Neural progenitor cell (in vitro differentiated cells): ENCODE measurements at regions not wholly inside any gene's neighbourhood (a gene's known extent, or its start where the extent isn't known, plus 50 kb on each side); places are given as distances from the start of the nearest gene placed in this dataset.
A peak's percentile ranks its signal among the peaks of the same experiment; 100 is the strongest.
"Not testable (repeated sequence)": the region's sequence is repeated elsewhere in the genome, so short reads cannot be mapped to it uniquely, and the experiment has no call there.

Experiments used
- DNase-seq: peaks from one replicate; pipeline ENCODE4 v3.0.0-alpha.2; 2016; ENCODE audit warnings: low spot score
- H2AFZ ChIP-seq: fragments of 200-600 bp; sonication (generic); replicated peaks from 2 replicates; pipeline ENCODE4 v1.6.1; 2016; ENCODE audit warnings: antibody characterized with exemption
- H3F3A ChIP-seq: fragments of 200-600 bp; sonication (generic); 2 replicates; pipeline ENCODE4 v1.6.1; 2016; ENCODE audit warnings: antibody characterized with exemption, low read depth
- H3K27ac ChIP-seq: fragments of 200-600 bp; sonication (generic); 2 replicates; pipeline ENCODE4 v1.5.1; 2016; ENCODE audit warnings: mild to moderate bottlenecking
- H3K27me3 ChIP-seq: fragments of 200-600 bp; sonication (generic); 2 replicates; pipeline ENCODE4 v1.6.1; 2016; ENCODE audit warnings: mild to moderate bottlenecking, moderate library complexity
- H3K36me3 ChIP-seq: fragments of 200-600 bp; sonication (generic); 2 replicates; pipeline ENCODE4 v1.5.1; 2016
- H3K4me1 ChIP-seq: fragments of 200-600 bp; sonication (generic); 2 replicates; pipeline ENCODE4 v1.6.1; 2016; ENCODE audit warnings: mixed run types
- H3K4me2 ChIP-seq: fragments of 200-600 bp; sonication (generic); 2 replicates; pipeline ENCODE4 v1.6.1; 2016
- H3K4me3 ChIP-seq: fragments of 200-600 bp; sonication (generic); 2 replicates; pipeline ENCODE4 v1.5.1; 2016
- H3K79me2 ChIP-seq: fragments of 200-600 bp; sonication (generic); 2 replicates; pipeline ENCODE4 v1.6.1; 2016; ENCODE audit warnings: low read depth
- H3K9ac ChIP-seq: fragments of 200-600 bp; sonication (generic); 2 replicates; pipeline ENCODE4 v1.6.1; 2016
- H3K9me3 ChIP-seq: fragments of 200-600 bp; sonication (generic); 2 replicates; pipeline ENCODE4 v1.5.1; 2016; ENCODE audit warnings: low read depth
- H4K20me1 ChIP-seq: fragments of 200-600 bp; sonication (generic); 2 replicates; pipeline ENCODE4 v1.6.1; 2016; ENCODE audit warnings: low read depth
- H3K27ac Mint-ChIP-seq: 3 replicates; pipeline ENCODE4 v1.8.0; 2021; ENCODE audit warnings: mixed read lengths
- H3K27me3 Mint-ChIP-seq: 2 replicates; pipeline ENCODE4 v1.8.0; 2022; ENCODE audit warnings: low read depth, mild to moderate bottlenecking, inconsistent platforms, moderate library complexity, mixed read lengths; ENCODE audit not compliant: insufficient read depth
- H3K36me3 Mint-ChIP-seq: 3 replicates; pipeline ENCODE4 v1.8.0; 2021; ENCODE audit warnings: mixed read lengths
- H3K4me1 Mint-ChIP-seq: 3 replicates; pipeline ENCODE4 v1.8.0; 2021; ENCODE audit warnings: mixed read lengths
- H3K4me3 Mint-ChIP-seq: 3 replicates; pipeline ENCODE4 v1.8.0; 2021; ENCODE audit warnings: mild to moderate bottlenecking, moderate library complexity, mixed read lengths
- H3K9me3 Mint-ChIP-seq: 3 replicates; pipeline ENCODE4 v1.8.0; 2020; ENCODE audit warnings: mixed read lengths
- EZH2 ChIP-seq: fragments of 200-600 bp; sonication (generic); IDR thresholded peaks from 2 replicates; pipeline ENCODE4 v1.6.1; 2017; ENCODE audit warnings: antibody characterized with exemption, mild to moderate bottlenecking, moderate library complexity
- EZH2phosphoT487 ChIP-seq: fragments of 200-600 bp; sonication (generic); IDR thresholded peaks from 2 replicates; pipeline ENCODE4 v1.6.1; 2017; ENCODE audit warnings: antibody characterized with exemption
- TF ChIP-seq, protein P1 (sequence below): fragments of 200-600 bp; sonication (generic); IDR thresholded peaks from 2 replicates; pipeline ENCODE4 v1.5.1; 2017; ENCODE audit warnings: antibody characterized with exemption, mild to moderate bottlenecking

DNA sequence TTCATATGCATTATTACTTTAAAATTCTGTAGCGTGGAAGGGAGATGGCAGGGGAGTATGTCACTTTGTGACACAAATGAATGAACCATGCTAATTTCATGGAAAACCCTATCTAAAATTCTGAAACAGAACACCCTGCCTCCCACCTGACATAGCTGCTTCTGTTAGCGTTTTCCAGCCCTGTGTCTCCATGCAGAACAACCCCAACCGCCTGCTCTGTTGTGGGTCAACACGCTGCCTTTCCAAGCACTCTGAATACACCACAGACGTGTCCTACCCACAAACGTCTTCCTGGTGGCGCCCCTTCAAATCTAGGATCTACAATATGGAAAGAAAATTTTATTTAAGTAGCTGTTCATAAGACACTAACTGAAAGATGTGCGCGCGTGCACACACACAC, 238.6 kb downstream of the TRIML1 start:
- Histone ChIP-seq H3F3A (no peaks in the 10 kb centered on the region), H3K4me1 (no peaks in the 10 kb centered on the region), H4K20me1 (no peaks in the 10 kb centered on the region), H3K4me3 (no peak overlapping the region), H3K27me3 (no peaks in the 10 kb centered on the region), H3K36me3 (no peaks in the 10 kb centered on the region), H3K4me2 (no peak overlapping the region), H3K27ac (no peak overlapping the region), H2AFZ (no peak overlapping the region), H3K9me3 (no peaks in the 10 kb centered on the region), H3K9ac (no peak overlapping the region), H3K79me2 (no peaks in the 10 kb centered on the region)
- H3K4me3 Mint-ChIP-seq: no peak overlapping the region
- H3K27ac Mint-ChIP-seq: no peak overlapping the region
- peaks cover 6% of the 10 kb centered on the region for H3K27me3 Mint-ChIP-seq
- TF ChIP-seq EZH2phosphoT487 (no peak), EZH2 (no peak)
- TF ChIP-seq, protein P1, sequence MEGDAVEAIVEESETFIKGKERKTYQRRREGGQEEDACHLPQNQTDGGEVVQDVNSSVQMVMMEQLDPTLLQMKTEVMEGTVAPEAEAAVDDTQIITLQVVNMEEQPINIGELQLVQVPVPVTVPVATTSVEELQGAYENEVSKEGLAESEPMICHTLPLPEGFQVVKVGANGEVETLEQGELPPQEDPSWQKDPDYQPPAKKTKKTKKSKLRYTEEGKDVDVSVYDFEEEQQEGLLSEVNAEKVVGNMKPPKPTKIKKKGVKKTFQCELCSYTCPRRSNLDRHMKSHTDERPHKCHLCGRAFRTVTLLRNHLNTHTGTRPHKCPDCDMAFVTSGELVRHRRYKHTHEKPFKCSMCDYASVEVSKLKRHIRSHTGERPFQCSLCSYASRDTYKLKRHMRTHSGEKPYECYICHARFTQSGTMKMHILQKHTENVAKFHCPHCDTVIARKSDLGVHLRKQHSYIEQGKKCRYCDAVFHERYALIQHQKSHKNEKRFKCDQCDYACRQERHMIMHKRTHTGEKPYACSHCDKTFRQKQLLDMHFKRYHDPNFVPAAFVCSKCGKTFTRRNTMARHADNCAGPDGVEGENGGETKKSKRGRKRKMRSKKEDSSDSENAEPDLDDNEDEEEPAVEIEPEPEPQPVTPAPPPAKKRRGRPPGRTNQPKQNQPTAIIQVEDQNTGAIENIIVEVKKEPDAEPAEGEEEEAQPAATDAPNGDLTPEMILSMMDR: no peak
- no peak for DNase-seq
- peaks cover 29% of the 10 kb centered on the region for H3K9me3 Mint-ChIP-seq
- H3K36me3 Mint-ChIP-seq: peaks cover 3% of the 10 kb centered on the region
- no peaks in the 10 kb centered on the region for H3K4me1 Mint-ChIP-seq

DNA sequence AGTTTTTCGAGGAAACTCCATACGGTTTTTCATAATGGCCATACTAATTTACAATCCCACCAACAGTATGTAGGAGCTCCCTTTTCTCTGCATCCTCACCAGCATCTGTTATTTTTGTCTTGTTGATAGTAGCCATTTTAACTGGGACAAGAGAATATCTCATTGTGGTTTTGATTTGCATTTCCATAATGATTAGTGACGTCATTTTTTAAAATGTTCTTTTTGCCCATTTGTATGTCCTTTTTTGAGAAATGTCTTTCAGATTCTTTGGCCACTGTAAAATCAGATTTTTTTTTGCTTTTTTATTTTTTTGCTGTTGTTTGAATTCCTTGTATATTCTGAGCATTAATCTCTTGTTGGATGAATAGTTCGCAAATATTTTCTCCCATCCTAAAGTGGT, 243.9 kb downstream of the TRIML1 start:
- Histone ChIP-seq H3K9ac (no peak overlapping the region), H2AFZ (no peak overlapping the region), H3K4me3 (no peak overlapping the region), H4K20me1 (no peaks in the 10 kb centered on the region), H3K79me2 (no peaks in the 10 kb centered on the region), H3K4me2 (no peak overlapping the region), H3K9me3 (peaks cover 8% of the 10 kb centered on the region), H3K36me3 (peaks cover 7% of the 10 kb centered on the region), H3K27ac (no peak overlapping the region), H3K27me3 (no peaks in the 10 kb centered on the region), H3K4me1 (peaks cover 17% of the 10 kb centered on the region), H3F3A (no peaks in the 10 kb centered on the region)
- no peak overlapping the region for H3K4me3 Mint-ChIP-seq
- no peak overlapping the region for H3K27ac Mint-ChIP-seq
- peaks cover 14% of the 10 kb centered on the region for H3K4me1 Mint-ChIP-seq
- peaks cover 6% of the 10 kb centered on the region for H3K27me3 Mint-ChIP-seq
- H3K9me3 Mint-ChIP-seq: peaks cover 31% of the 10 kb centered on the region
- H3K36me3 Mint-ChIP-seq: no peaks in the 10 kb centered on the region
- DNase-seq: no peak
- TF ChIP-seq EZH2phosphoT487 (no peak), EZH2 (no peak)
- TF ChIP-seq, protein P1: no peak

DNA sequence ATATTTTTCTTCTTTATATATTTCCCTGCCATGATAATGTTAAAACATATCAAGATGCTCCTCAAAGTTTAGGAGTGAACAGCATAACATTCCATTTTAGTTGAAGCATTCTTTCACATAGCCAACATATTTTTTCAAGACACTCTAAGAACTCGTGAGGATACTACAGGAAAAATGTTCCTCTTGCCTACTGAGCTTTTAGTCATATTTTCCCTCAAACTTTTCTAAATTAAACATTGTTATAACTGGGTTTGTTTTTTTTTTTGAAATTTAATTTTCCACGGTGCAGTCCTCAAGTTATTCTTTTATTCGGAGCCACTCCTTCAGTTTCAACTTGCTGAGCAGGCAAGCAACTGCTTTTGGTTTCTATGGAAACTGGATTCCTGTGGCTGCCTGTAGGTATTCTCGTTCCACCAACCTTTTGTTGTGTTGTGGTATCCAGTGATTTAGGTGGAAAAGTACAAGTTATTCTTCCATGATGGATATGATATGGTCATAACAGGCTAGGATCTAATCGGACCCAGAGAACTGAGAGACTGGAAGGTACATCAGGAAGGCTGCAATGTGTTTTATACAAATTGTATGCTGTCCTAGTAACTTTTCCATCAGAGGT, 248.0 kb downstream of the TRIML1 start:
- H4K20me1 ChIP-seq: no peaks in the 10 kb centered on the region
- peak overlapping the region; percentile 2 for H3K4me3 ChIP-seq
- peak; percentile 63 for DNase-seq
- H3K9ac ChIP-seq: no peak overlapping the region
- H3K9me3 ChIP-seq: peaks cover 8% of the 10 kb centered on the region
- Mint-ChIP-seq H3K27me3 (peaks cover 6% of the 10 kb centered on the region), H3K4me1 (peaks cover 14% of the 10 kb centered on the region), H3K27ac (peak overlapping the region; percentile 97), H3K9me3 (peaks cover 43% of the 10 kb centered on the region), H3K36me3 (no peaks in the 10 kb centered on the region), H3K4me3 (peak overlapping the region; percentile 48)
- H3K4me2 ChIP-seq: peak overlapping the region; percentile 65
- H3K27ac ChIP-seq: no peak overlapping the region
- no peaks in the 10 kb centered on the region for H3F3A ChIP-seq
- TF ChIP-seq EZH2phosphoT487: no peak
- no peak for TF ChIP-seq EZH2
- TF ChIP-seq, protein P1: no peak
- H3K36me3 ChIP-seq: peaks cover 10% of the 10 kb centered on the region
- H2AFZ ChIP-seq: peak overlapping the region; percentile 87
- no peaks in the 10 kb centered on the region for H3K27me3 ChIP-seq
- H3K4me1 ChIP-seq: peaks cover 17% of the 10 kb centered on the region
- no peaks in the 10 kb centered on the region for H3K79me2 ChIP-seq

DNA sequence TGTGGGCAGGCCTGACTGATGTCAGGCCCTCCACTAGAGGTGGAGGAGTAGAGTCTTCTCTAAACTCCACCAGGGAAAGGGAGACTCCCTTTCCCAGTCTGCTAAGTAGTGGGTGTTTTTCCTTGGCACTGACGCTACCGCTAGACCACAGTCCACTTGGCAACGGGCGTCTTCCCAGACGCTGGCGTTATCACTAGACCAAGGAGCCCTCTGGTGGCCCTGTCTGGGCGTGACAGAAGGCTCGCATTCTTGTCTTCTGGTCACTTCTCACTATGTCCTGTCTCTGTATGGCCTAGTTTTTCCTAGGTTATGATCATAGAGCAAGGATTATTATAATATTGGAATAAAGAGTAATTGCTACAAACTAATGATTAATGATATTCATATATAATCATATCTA, 252.1 kb downstream of the TRIML1 start:
- not testable (repeated sequence) for H3K27me3 Mint-ChIP-seq, DNase-seq, H3K27ac ChIP-seq, H3K9ac ChIP-seq, H4K20me1 ChIP-seq, H3K4me3 ChIP-seq, H3K79me2 ChIP-seq, H3K4me2 ChIP-seq, H3K4me3 Mint-ChIP-seq, H2AFZ ChIP-seq, H3K27ac Mint-ChIP-seq, H3K9me3 ChIP-seq, H3K27me3 ChIP-seq, H3K36me3 Mint-ChIP-seq, H3F3A ChIP-seq, H3K36me3 ChIP-seq
- Mint-ChIP-seq H3K9me3 (peaks cover 35% of the 10 kb centered on the region), H3K4me1 (peaks cover 14% of the 10 kb centered on the region)
- H3K4me1 ChIP-seq: peaks cover 16% of the 10 kb centered on the region
